Transverse colon (tissue), 4 donors: ENCODE measurements at regions not wholly inside any gene's neighbourhood (a gene's known extent, or its start where the extent isn't known, plus 50 kb on each side); places are given as distances from the start of the nearest gene placed in this dataset.

Experiments used
- DNase-seq: peaks from one replicate; pipeline ENCODE4 v3.0.0-alpha.2; 2019
- H3K27ac ChIP-seq, 4 donors: fragments of 200-600 bp; sonication (generic); 2 replicates each; pipeline ENCODE4 v1.5.1; 2016 to 2018; ENCODE audit warnings: inconsistent platforms in 4 of 4
- H3K27me3 ChIP-seq: fragments of 200-600 bp; sonication (generic); 2 replicates; pipeline ENCODE4 v1.5.1; 2017; ENCODE audit warnings: inconsistent platforms
- H3K36me3 ChIP-seq, 4 donors: fragments of 200-600 bp; sonication (generic); 2 replicates each; pipeline ENCODE4 v1.5.1; 2017 to 2019; ENCODE audit warnings: inconsistent platforms in 4 of 4
- H3K4me1 ChIP-seq, 4 donors: fragments of 200-600 bp; sonication (generic); 2 replicates each; pipeline ENCODE4 v1.5.1; 2017 to 2020; ENCODE audit warnings: inconsistent platforms in 4 of 4
- H3K4me3 ChIP-seq, 4 donors: fragments of 200-600 bp; sonication (generic); 1 replicate in 1 of 4; 2 replicates in 3 of 4; pipeline versions ENCODE4 v1.5.1 to v1.6.1; 2017 to 2019; ENCODE audit warnings: inconsistent platforms in 4 of 4
- H3K9me3 ChIP-seq, 2 donors: fragments of 200-600 bp; sonication (generic); 2 replicates each; pipeline ENCODE4 v1.5.1; 2017 to 2019; ENCODE audit warnings: inconsistent platforms in 2 of 2
- EP300 ChIP-seq: sonication (generic); formaldehyde crosslinking; IDR thresholded peaks from one replicate; pipeline ENCODE4 v1.6.1; 2017; ENCODE audit warnings: antibody characterized with exemption, low read depth
- POLR2A ChIP-seq: fragments of 450-650 bp; IDR thresholded peaks from one replicate; pipeline ENCODE4 v1.6.1; 2016; ENCODE audit warnings: antibody characterized with exemption, mild to moderate bottlenecking, moderate library complexity
- POLR2AphosphoS5 ChIP-seq, 3 donors: sonication (generic); formaldehyde crosslinking; IDR thresholded peaks; one replicate each; pipeline ENCODE4 v1.6.1; 2016; ENCODE audit warnings: antibody characterized with exemption in 3 of 3
- WGBS, 2 donors: methylation state at CpG; one replicate each; pipeline ENCODE4 v1.1.5; 2018; ENCODE audit warnings: low coverage in 1 of 2; 5-methylcytosine and 5-hydroxymethylcytosine counted together
- in situ Hi-C, 4 donors: fragments of 200-750 bp; cut with MboI; loops; one replicate each; pipeline versions ENCODE4 v1.15.0 to v1.15.1; 2017; ENCODE audit warnings: low sequenced_read_pairs in 3 of 4, low pct_ligation_motif_present in 1 of 4, low pct_unique_long_range_greater_than_20kb in 1 of 4
- intact Hi-C: fragments of 100-400 bp; cut with DNase I; formaldehyde crosslinking; loops from one replicate; pipeline ENCODE4 v1.15.1; 2023; ENCODE audit warnings: low total_unique reads
- TF ChIP-seq, protein P1 (sequence below), 5 experiments: fragments of 200-600 bp in 3 of 5; fragments of 450-650 bp in 2 of 5; sonication (generic) in 3 of 5; IDR thresholded peaks; 1 replicate in 2 of 5; 2 replicates in 3 of 5; pipeline ENCODE4 v1.5.1; 2016 to 2017; ENCODE audit warnings: antibody characterized with exemption in 5 of 5, inconsistent platforms in 3 of 5, mild to moderate bottlenecking in 2 of 5, moderate library complexity in 1 of 5

DNA sequence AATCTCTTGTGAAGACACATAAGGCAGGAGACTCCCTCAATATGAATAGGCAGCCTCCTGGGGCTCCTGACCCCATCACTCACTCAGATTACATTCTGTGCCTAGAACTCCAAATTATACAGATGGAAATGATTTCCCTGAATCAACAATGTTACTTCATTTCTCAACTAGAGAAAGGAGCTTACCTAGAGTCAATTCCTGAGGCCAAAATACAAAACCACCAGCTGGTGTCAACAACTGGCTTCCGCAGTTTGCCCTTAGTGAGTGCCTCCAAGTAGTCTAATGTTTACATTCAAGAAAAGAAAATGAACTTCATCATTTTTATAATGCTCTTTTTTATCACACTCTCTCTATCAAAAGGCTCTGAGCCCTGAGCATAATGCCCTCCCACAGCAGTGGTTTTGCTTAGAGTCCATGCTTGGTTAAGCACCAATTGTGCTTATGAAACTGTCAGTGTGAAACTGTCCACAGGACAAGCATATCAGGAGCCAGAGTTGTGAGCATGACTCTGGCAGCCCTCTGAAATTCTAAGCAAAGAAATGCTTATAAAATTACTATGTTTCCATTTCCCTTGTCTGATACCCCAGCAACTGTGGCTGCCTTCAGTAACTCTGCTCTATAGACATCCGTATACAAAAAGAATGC is 305.7 kb upstream of the PKDCC start:
- no peak overlapping the region for H3K4me3 ChIP-seq
- in situ Hi-C loops (no loop called here), intact Hi-C loops (loop anchor here (10.0 kb wide), 1 partner anchor 1937 kb away; no protein-coding TSS in a partner anchor)
- no peak overlapping the region for H3K27ac ChIP-seq
- no peak for DNase-seq
- H3K9me3 ChIP-seq = no peaks in the 10 kb centered on the region
- no peaks in the 10 kb centered on the region for H3K4me1 ChIP-seq
- TF ChIP-seq, protein P1, sequence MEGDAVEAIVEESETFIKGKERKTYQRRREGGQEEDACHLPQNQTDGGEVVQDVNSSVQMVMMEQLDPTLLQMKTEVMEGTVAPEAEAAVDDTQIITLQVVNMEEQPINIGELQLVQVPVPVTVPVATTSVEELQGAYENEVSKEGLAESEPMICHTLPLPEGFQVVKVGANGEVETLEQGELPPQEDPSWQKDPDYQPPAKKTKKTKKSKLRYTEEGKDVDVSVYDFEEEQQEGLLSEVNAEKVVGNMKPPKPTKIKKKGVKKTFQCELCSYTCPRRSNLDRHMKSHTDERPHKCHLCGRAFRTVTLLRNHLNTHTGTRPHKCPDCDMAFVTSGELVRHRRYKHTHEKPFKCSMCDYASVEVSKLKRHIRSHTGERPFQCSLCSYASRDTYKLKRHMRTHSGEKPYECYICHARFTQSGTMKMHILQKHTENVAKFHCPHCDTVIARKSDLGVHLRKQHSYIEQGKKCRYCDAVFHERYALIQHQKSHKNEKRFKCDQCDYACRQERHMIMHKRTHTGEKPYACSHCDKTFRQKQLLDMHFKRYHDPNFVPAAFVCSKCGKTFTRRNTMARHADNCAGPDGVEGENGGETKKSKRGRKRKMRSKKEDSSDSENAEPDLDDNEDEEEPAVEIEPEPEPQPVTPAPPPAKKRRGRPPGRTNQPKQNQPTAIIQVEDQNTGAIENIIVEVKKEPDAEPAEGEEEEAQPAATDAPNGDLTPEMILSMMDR (IDR thresholded peaks at IDR 0.05) = no peak
- TF ChIP-seq POLR2AphosphoS5 (IDR thresholded peaks at IDR 0.05) (no peak), POLR2A (no peak), EP300 (no peak)
- H3K27me3 ChIP-seq = no peaks in the 10 kb centered on the region
- WGBS, 2 donors = 72% methylated on average over 2 of the region's 2 CpGs; no CpG with 5 or more reads in 1 of the 2 donors
- no peaks in the 10 kb centered on the region for H3K36me3 ChIP-seq

DNA sequence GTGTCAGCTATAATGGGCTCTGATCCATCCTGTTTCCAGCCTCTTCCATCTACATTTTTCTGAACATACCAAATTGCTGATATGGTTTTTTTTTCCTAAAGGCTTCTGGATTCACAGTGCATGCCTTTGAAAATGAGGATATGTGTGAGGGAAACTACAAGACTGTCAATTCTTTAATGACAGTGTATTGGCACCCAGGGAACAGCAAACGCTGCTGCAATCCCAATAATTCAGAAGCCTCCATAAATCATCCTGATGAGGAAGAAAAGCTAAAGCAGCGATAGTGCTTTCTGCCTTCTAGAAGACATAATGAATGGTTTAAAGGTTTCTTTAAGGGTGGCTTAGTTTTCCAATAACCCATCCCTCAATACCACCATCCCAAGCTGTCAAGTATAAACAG is 304.5 kb upstream of the PKDCC start:
- in situ Hi-C loops = no loop called here

DNA sequence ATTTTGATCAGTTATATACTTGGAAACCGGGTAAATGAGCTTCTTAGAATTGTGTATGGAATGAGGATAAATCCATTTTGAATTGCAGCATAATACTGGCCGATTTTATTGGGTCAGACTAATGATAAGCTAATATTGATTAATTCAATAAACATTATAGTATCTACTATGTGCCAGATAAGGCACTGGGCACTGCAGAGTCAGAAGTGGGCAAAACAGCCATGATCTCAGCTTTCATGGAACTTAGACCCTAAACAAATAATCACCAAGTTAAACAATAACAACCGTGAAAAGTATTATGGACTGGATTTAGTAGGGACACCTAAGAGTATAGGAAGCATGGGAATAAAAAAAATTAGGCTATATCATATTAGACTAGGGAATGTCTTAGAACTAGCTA is 297.0 kb upstream of the PKDCC start:
- DNase-seq = no peak
- WGBS, 2 donors = 45 to 59% methylated on average over 3 of the region's 3 CpGs
- TF ChIP-seq EP300 = no peak
- no peak for TF ChIP-seq POLR2A
- H3K4me1 ChIP-seq = no peaks in the 10 kb centered on the region
- no peak overlapping the region for H3K27ac ChIP-seq
- no peaks in the 10 kb centered on the region for H3K9me3 ChIP-seq
- H3K4me3 ChIP-seq = no peak overlapping the region
- in situ Hi-C loops (no loop called here), intact Hi-C loops (no loop called here)
- H3K36me3 ChIP-seq = no peaks in the 10 kb centered on the region
- H3K27me3 ChIP-seq = no peaks in the 10 kb centered on the region

More for the DNA sequence above, 304.5 kb upstream of the PKDCC start:
- no peak overlapping the region for H3K4me3 ChIP-seq
- H3K27me3 ChIP-seq = no peaks in the 10 kb centered on the region
- no peak for DNase-seq
- H3K27ac ChIP-seq = no peak overlapping the region
- TF ChIP-seq, protein P1 (IDR thresholded peaks at IDR 0.05) = no peak
- TF ChIP-seq POLR2A (no peak), POLR2AphosphoS5 (IDR thresholded peaks at IDR 0.05) (no peak), EP300 (no peak)
- WGBS, 2 donors = 54% methylated on average over 2 of the region's 2 CpGs; no CpG with 5 or more reads in 1 of the 2 donors
- no peaks in the 10 kb centered on the region for H3K4me1 ChIP-seq
- H3K9me3 ChIP-seq = no peaks in the 10 kb centered on the region
- intact Hi-C loops = loop anchor here (10.0 kb wide), 1 partner anchor 1939 kb away; no protein-coding TSS in a partner anchor
- no peaks in the 10 kb centered on the region for H3K36me3 ChIP-seq

DNA sequence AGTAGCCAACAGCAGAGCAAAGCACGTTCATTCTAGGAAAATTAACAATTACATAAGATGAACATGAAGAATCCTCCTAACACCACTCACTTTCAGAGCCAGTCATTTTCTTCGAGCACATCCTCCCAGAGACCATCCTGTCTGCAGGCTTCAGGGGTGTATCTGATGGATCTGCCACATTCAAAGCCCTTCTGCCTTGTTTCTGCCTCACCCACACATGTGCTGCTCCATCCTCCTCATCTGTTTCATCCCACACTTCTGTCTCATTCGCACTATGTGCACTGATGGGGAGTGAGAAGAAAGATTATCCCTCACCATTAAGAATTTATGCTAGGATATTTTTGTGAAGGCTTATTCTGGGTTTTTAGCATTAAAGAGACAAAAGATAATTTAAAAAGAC is 287.9 kb upstream of the PKDCC start:
- TF ChIP-seq POLR2AphosphoS5 (IDR thresholded peaks at IDR 0.05) (no peak), EP300 (no peak), POLR2A (no peak)
- TF ChIP-seq, protein P1 (IDR thresholded peaks at IDR 0.05) = no peak
- H3K9me3 ChIP-seq = no peaks in the 10 kb centered on the region
- 66 to 78% methylated on average over 3 of the region's 3 CpGs for WGBS, 2 donors
- in situ Hi-C loops = no loop called here
- H3K36me3 ChIP-seq = no peaks in the 10 kb centered on the region
- no peaks in the 10 kb centered on the region for H3K4me1 ChIP-seq
- intact Hi-C loops = no loop called here
- no peaks in the 10 kb centered on the region for H3K27me3 ChIP-seq
- no peak for DNase-seq
- no peak overlapping the region for H3K4me3 ChIP-seq
- H3K27ac ChIP-seq = no peak overlapping the region

DNA sequence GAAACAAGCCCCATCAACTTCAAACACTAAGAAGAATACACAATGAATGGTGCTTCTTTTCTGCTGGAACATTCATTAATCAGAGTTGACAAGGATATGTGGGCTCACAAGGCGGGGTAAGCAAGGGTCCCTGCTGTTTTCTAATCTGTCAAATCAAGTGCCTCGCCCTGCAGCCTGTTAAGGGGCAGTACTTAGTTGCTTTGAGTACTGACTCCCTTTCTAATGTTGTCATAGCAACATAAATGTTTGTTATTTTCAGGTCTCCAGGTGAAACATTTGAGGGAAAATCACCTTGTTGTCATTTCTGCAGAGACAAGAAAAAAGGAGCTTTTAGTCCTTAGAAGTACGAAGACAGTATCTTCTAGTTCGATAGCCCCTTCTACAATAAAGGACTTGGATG is 284.7 kb upstream of the PKDCC start:
- Histone ChIP-seq H3K27ac (no peak overlapping the region), H3K27me3 (no peaks in the 10 kb centered on the region), H3K4me3 (no peak overlapping the region), H3K4me1 (no peaks in the 10 kb centered on the region), H3K36me3 (no peaks in the 10 kb centered on the region), H3K9me3 (no peaks in the 10 kb centered on the region)
- intact Hi-C loops (no loop called here), in situ Hi-C loops (no loop called here)
- TF ChIP-seq EP300 (no peak), POLR2A (no peak), POLR2AphosphoS5 (IDR thresholded peaks at IDR 0.05) (no peak)
- TF ChIP-seq, protein P1 (IDR thresholded peaks at IDR 0.05) = no peak
- DNase-seq = no peak
- 58 to 63% methylated on average over 3 to 4 of the region's 4 CpGs for WGBS, 2 donors
